VCaP (cell line): ENCODE measurements at regions not wholly inside any gene's neighbourhood (a gene's known extent, or its start where the extent isn't known, plus 50 kb on each side); places are given as distances from the start of the nearest gene placed in this dataset.

Experiments
- H3K27ac ChIP-seq: fragments of 450-650 bp; 2 replicates; pipeline ENCODE4 v1.5.1; 2017
- TF ChIP-seq, protein P1 (sequence below): fragments of 450-650 bp; conservative IDR thresholded peaks from 2 replicates; pipeline ENCODE4 v1.5.1; 2017; ENCODE audit warnings: mild to moderate bottlenecking, moderate library complexity

DNA sequence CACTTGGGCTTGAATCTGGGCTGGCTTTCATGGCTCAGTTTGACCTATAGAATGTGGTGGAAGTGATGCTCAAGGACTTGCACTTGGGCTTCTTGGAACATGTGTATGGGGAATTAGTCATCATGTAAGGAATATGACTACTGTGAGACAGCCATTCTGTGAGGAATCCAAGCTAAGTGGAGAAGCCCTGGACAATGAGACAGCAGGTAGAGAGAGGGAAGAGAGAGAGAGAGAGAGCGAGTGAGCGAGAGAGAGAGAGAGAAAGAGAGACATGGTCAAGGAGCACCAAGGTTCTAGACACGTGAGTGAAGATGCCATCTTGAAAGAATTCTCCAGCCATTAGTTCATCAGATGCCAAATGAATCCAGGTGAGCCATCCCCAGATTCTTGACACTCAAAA, 261.6 kb upstream of the SORL1-AS1 start:
- no peak overlapping the region for H3K27ac ChIP-seq
- TF ChIP-seq, protein P1, sequence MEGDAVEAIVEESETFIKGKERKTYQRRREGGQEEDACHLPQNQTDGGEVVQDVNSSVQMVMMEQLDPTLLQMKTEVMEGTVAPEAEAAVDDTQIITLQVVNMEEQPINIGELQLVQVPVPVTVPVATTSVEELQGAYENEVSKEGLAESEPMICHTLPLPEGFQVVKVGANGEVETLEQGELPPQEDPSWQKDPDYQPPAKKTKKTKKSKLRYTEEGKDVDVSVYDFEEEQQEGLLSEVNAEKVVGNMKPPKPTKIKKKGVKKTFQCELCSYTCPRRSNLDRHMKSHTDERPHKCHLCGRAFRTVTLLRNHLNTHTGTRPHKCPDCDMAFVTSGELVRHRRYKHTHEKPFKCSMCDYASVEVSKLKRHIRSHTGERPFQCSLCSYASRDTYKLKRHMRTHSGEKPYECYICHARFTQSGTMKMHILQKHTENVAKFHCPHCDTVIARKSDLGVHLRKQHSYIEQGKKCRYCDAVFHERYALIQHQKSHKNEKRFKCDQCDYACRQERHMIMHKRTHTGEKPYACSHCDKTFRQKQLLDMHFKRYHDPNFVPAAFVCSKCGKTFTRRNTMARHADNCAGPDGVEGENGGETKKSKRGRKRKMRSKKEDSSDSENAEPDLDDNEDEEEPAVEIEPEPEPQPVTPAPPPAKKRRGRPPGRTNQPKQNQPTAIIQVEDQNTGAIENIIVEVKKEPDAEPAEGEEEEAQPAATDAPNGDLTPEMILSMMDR: no peak

DNA sequence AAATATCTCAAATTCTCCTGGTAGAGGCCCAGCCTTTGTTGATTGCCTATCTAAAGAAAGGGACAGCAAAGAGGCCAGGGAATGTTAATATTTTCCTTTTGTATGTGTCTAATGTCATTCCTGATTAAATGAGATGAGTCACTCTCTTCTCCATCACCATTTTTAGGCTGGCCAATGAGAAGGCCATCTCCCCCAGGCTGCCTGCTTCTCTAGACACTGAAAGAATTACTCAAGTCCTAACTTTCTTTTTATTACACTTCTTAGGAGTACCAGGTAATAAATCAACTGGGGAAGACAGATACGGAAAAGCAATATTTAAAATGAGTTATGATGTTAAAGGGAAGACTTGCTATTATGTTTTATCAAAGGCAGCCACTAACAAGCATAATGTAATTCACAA, 259.2 kb upstream of the SORL1-AS1 start:
- no peak overlapping the region for H3K27ac ChIP-seq
- TF ChIP-seq, protein P1: no peak

DNA sequence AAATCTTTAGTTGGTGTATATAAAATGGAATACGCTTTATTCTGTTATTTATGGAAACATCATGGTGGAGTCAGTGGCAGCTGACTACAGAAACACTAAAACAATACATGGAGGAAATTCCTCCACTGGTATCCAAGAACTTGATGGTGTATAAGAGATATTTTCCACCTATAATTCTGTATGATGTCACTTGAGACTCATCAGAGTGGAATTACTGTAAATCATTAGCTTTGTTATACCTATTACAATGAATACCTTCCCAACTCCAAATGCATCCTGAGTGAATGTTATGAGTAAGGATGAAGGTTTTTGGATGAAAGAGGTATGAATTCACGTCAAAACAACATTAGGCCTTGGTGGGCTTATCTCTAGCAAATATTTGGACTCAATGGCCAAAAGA, 258.5 kb upstream of the SORL1-AS1 start:
- TF ChIP-seq, protein P1: no peak
- H3K27ac ChIP-seq: no peak overlapping the region

DNA sequence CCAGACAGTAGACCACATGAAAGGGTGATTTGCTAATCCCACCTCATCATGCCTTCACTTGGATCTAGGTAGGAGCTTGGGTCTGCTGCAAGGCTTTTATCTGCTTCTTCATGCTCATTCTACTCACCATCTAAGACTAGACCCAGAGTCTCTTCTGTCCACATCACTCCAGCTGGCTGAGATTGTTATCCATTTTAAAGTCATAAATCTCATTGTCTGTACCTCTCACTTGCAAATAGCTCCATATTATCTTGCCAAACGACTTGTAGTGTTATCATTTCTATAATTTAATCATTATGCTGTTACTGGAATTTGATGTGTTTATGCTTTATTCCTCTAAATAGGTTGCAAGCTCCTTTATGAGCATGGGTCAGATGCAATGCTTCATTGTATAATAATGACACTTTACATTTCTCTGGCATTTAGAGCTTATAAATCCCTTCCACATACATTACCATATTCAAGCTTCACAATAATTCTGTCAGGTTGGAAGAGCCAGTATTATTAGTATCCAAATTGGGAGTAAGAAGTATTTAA, 254.2 kb upstream of the SORL1-AS1 start:
- TF ChIP-seq, protein P1: no peak

DNA sequence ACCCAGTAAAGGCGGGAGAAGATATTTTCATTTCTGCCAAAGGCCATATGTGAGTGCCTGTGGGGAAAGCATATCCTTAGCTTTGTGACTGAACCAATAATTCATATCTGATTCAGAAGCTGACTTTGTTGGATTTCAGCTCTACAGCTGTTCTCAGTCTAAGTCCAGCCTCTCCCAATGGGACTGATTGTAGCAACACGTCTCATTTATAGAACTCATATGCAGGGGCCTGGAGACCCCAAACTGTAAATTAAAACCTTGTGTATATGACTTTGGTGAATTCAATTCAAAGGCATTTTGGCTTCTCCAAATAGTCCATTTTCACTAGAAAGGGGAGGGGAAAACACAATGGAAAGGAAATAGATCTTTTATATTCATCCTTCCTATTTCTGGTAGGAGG, 250.4 kb upstream of the SORL1-AS1 start:
- no peak overlapping the region for H3K27ac ChIP-seq
- TF ChIP-seq, protein P1: no peak

More for the DNA sequence above, 254.2 kb upstream of the SORL1-AS1 start:
- H3K27ac ChIP-seq: no peak overlapping the region

DNA sequence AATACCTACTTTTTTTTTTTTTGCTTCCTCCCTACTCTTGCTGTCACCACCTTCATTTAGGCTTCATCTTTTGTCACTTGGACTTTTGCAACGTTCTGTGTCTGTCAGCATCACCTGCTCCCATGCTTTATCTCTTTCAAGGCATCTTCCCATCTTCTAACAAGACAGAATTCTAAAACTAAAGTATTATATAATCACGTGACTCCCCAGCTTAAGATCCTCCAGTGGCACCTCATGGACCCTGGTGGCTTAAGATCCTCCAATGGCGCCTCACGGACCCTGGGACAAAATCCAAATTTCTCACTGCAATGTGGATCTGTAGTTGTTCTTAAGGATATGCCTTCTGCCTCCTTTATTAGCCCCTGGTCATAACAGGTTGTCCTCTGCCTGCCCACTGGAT, 248.2 kb upstream of the SORL1-AS1 start:
- no peak overlapping the region for H3K27ac ChIP-seq
- TF ChIP-seq, protein P1: no peak

DNA sequence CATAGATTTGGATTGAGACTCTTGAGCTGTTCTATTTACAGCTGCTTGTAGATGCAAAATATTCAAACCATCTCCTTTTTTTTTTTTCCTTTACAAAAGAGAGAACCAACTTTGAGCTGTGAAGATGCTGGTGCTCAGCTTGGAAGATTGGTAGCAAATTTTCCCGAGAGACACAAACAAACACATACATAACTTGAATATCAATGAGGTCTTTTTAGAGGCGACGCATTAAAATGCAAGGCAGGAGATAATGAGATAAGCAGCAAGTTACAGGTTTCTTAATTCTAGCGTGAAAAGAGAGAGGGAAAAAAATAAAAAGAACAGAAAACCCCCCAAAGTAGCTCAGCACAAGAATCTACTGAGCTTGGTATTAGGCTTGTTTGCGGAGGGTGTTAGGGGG, 247.0 kb upstream of the SORL1-AS1 start:
- H3K27ac ChIP-seq: no peak overlapping the region
- TF ChIP-seq, protein P1: no peak
